ENCODE measurements at regions not wholly inside any gene's neighbourhood (a gene's known extent, or its start where the extent isn't known, plus 50 kb on each side); places are given as distances from the start of the nearest gene placed in this dataset.

- Histone ChIP-seq H4K91ac (ENCODE audit: insufficient read depth, low read depth, low read length) (no peak overlapping the region), H2AK5ac (ENCODE audit: low read depth, low read length) (no peak overlapping the region), H4K8ac (ENCODE audit: low read depth in 2 of 2, low read length in 2 of 2) (no peak overlapping the region), H3K4ac (ENCODE audit: low read depth, low read length) (no peak overlapping the region), H2BK5ac (ENCODE audit: low read depth, low read length, poor library complexity, severe bottlenecking) (no peak overlapping the region), H2AK9ac (replicated peaks; ENCODE audit: low read depth, low read length, poor library complexity) (no peak overlapping the region), H3K27ac (ENCODE audit: insufficient read depth, low read length) (no peak overlapping the region), H3K9me1 (ENCODE audit: insufficient read depth, low read length) (no peaks in the 10 kb centered on the region), H2BK15ac (ENCODE audit: low read depth, low read length) (no peak overlapping the region), H3K4me3 (ENCODE audit: insufficient read depth, low read depth, low read length) (no peak overlapping the region), H3K14ac (replicated peaks; ENCODE audit: low read depth, low read length) (no peak overlapping the region), H3K36me3 (ENCODE audit: control insufficient read depth, insufficient read depth, low read length) (no peaks in the 10 kb centered on the region), H3K18ac (ENCODE audit: low read depth, low read length) (no peak overlapping the region), H4K20me1 (ENCODE audit: insufficient read depth, low read length) (no peaks in the 10 kb centered on the region), H3K9ac (ENCODE audit: low read depth, low read length) (no peak overlapping the region), H3K4me1 (ENCODE audit: control insufficient read depth, insufficient read depth, low read length) (no peaks in the 10 kb centered on the region), H2BK120ac (ENCODE audit: low read depth, low read length) (no peak overlapping the region), H3K79me1 (ENCODE audit: low read depth in 1 of 2, low read length in 2 of 2) (no peaks in the 10 kb centered on the region), H3K9me3 (ENCODE audit: control insufficient read depth, insufficient read depth, low read length) (no peaks in the 10 kb centered on the region), H4K5ac (ENCODE audit: low read depth, low read length) (no peak overlapping the region), H2AFZ (replicated peaks; ENCODE audit: low read length, poor library complexity) (no peak overlapping the region), H3K56ac (ENCODE audit: extremely low read depth, insufficient read depth, low read length) (no peak overlapping the region), H2BK20ac (ENCODE audit: low read depth, low read length) (no peak overlapping the region), H3K23ac (ENCODE audit: low read depth, low read length) (no peak overlapping the region), H3K4me2 (ENCODE audit: low read depth, low read length) (no peak overlapping the region), H3K27me3 (ENCODE audit: control insufficient read depth, insufficient read depth, low read length) (no peaks in the 10 kb centered on the region)
- DNase-seq (no peak), ATAC-seq (ENCODE audit: low read depth) (no peak)
- CTCF ChIA-PET, result no interaction called here
- no peak for TF ChIP-seq CHD1 (IDR thresholded peaks at IDR 0.05; ENCODE audit: low read depth, low read length)
- TF ChIP-seq CTCF (conservative IDR thresholded peaks at IDR 0.05; ENCODE audit: low read depth, low read length), result no peak
- no peak for TF ChIP-seq RFX5 (IDR thresholded peaks at IDR 0.05; ENCODE audit: low read depth, low read length)
- TF ChIP-seq SMC3 (IDR thresholded peaks at IDR 0.05; ENCODE audit: low read depth, low read length), result no peak
- TF ChIP-seq POLR2A (IDR thresholded peaks at IDR 0.05; ENCODE audit: low read depth, low read length), result no peak
- no peak for TF ChIP-seq USF2 (IDR thresholded peaks at IDR 0.05; ENCODE audit: low read depth, low read length)
- no peak for TF ChIP-seq RCOR1 (IDR thresholded peaks at IDR 0.05; ENCODE audit: insufficient replicate concordance, low read length)
- no peak for TF ChIP-seq ELK1 (IDR thresholded peaks at IDR 0.05; ENCODE audit: borderline replicate concordance, low read depth, low read length)
- no peak for TF ChIP-seq FOS (IDR thresholded peaks at IDR 0.05; ENCODE audit: low read depth, low read length)
- dilution Hi-C loops (cut with HindIII; ENCODE audit: low sequenced_read_pairs, unreplicated experiment), result no loop called here
- POLR2A ChIA-PET (ENCODE audit: unreplicated experiment), result no interaction called here
- BruUV-seq (replicated peaks), result no TSS peak
- in situ Hi-C loops (cut with MboI; ENCODE audit: low sequenced_read_pairs), result no loop called here
- WGBS, 2 experiments (ENCODE audit: extremely low coverage in 2 of 2, insufficient read length in 1 of 2), result no CpG with 5 or more reads among the region's 1 CpG
- intact Hi-C loops (cut with micrococcal nuclease), result no loop called here
These were observed 175.4 kb downstream of the ISL1 start for GRCh38 chr5:51558682-51559081.
